ENCODE measurements at regions not wholly inside any gene's neighbourhood (a gene's known extent, or its start where the extent isn't known, plus 50 kb on each side); places are given as distances from the start of the nearest gene placed in this dataset.

GRCh38 chr2:20534913-20535801 is 88.3 kb downstream of the RHOB start (continued):
- TF ChIP-seq SMAD1 (CRISPR knock-in tag; IDR thresholded peaks at IDR 0.05; ENCODE audit: borderline replicate concordance, low read depth) (no peak), THRA (CRISPR knock-in tag; IDR thresholded peaks at IDR 0.05; ENCODE audit: borderline replicate concordance) (peak; percentile 63; the same call in 1 of the 2 replicates), ZSCAN5A (CRISPR knock-in tag; IDR thresholded peaks at IDR 0.05; ENCODE audit: borderline replicate concordance) (no peak), ZNF616 (CRISPR knock-in tag; IDR thresholded peaks at IDR 0.05; ENCODE audit: low read depth) (no peak), ZNF431 (CRISPR knock-in tag; IDR thresholded peaks at IDR 0.05; ENCODE audit: borderline replicate concordance, low read depth) (0 out of 2 replicates have a peak, but pooled peaks have one; percentile 59), SNAPC5 (CRISPR knock-in tag; IDR thresholded peaks at IDR 0.05; ENCODE audit: borderline replicate concordance) (no peak), ZNF564 (CRISPR knock-in tag; IDR thresholded peaks at IDR 0.05) (no peak), ZBTB33 (CRISPR knock-in tag; IDR thresholded peaks at IDR 0.05) (peak; percentile 84), KLF6 (CRISPR knock-in tag; IDR thresholded peaks at IDR 0.05) (0 out of 2 replicates have a peak, but pooled peaks have one; percentile 38), NFIC (IDR thresholded peaks at IDR 0.05; ENCODE audit: low read length) (0 out of 2 replicates have a peak, but pooled peaks have one; percentile 43), PAWR (CRISPR knock-in tag; IDR thresholded peaks at IDR 0.05; ENCODE audit: borderline replicate concordance) (no peak), ZSCAN9 (CRISPR knock-in tag; IDR thresholded peaks at IDR 0.05; ENCODE audit: borderline replicate concordance) (peak; percentile 26; the same call in 1 of the 2 replicates), BORCS8-MEF2B (CRISPR knock-in tag; IDR thresholded peaks at IDR 0.05) (no peak), ZNF264 (CRISPR knock-in tag; IDR thresholded peaks at IDR 0.05) (peak; percentile 91), CCDC6 (CRISPR knock-in tag; IDR thresholded peaks at IDR 0.05) (peak; percentile 58; the same call in 1 of the 2 replicates), HNRNPL (IDR thresholded peaks at IDR 0.05; ENCODE audit: low read depth, low read length) (peak; percentile 61), REPIN1 (CRISPR knock-in tag; IDR thresholded peaks at IDR 0.05; ENCODE audit: borderline replicate concordance, low read depth) (no peak; the same call in 1 of the 2 replicates), ONECUT2 (CRISPR knock-in tag; IDR thresholded peaks at IDR 0.05) (no peak), CBX1 (IDR thresholded peaks at IDR 0.05; ENCODE audit: low read depth) (no peak), ZFP37 (CRISPR knock-in tag; IDR thresholded peaks at IDR 0.05; ENCODE audit: borderline replicate concordance) (peak; percentile 65; the same call in 1 of the 2 replicates), ELF1 (CRISPR knock-in tag; IDR thresholded peaks at IDR 0.05) (no peak), HOXA3 (CRISPR knock-in tag; IDR thresholded peaks at IDR 0.05) (peak; percentile 78)

Data from HepG2 (cell line).